CD14-positive monocyte (primary cell): ENCODE measurements at regions not wholly inside any gene's neighbourhood (a gene's known extent, or its start where the extent isn't known, plus 50 kb on each side); places are given as distances from the start of the nearest gene placed in this dataset.
"Not testable (repeated sequence)": the region's sequence is repeated elsewhere in the genome, so short reads cannot be mapped to it uniquely, and the experiment has no call there.

Source experiments
- DNase-seq, 3 donors: peaks; one replicate each; pipeline ENCODE4 v3.0.0-alpha.2; 2011 to 2022
- H2AFZ ChIP-seq: 2 replicates; pipeline ENCODE4 v1.6.0; 2012; ENCODE audit warnings: mild to moderate bottlenecking, low read depth, low read length, inconsistent platforms; ENCODE audit not compliant: insufficient read depth, poor library complexity, severe bottlenecking
- H3K27ac ChIP-seq, 2 donors: 1 replicate in 1 of 2; 2 replicates in 1 of 2; pipeline ENCODE4 v1.5.1; 2012 to 2013; ENCODE audit warnings: low read length in 2 of 2, control low read depth in 1 of 2, inconsistent platforms in 1 of 2, low read depth in 1 of 2, mild to moderate bottlenecking in 1 of 2
- H3K27me3 ChIP-seq, 2 donors: one replicate each; pipeline versions ENCODE4 v1.6.0 to v1.6.1; 2011 to 2013; ENCODE audit warnings: low read length in 2 of 2; ENCODE audit not compliant: control insufficient read depth in 2 of 2, insufficient read depth in 2 of 2
- H3K36me3 ChIP-seq, 2 donors: replicated peaks in 1 of 2; 1 replicate in 1 of 2; 2 replicates in 1 of 2; pipeline versions ENCODE4 v1.5.1 to v1.6.1; 2012 to 2013; ENCODE audit warnings: low read length in 2 of 2, control low read depth in 1 of 2, inconsistent platforms in 1 of 2, mild to moderate bottlenecking in 1 of 2; ENCODE audit not compliant: insufficient read depth in 2 of 2, control insufficient read depth in 1 of 2
- H3K4me1 ChIP-seq, 2 donors: 1 replicate in 1 of 2; 2 replicates in 1 of 2; pipeline versions ENCODE4 v1.5.1 to v1.6.1; 2012 to 2013; ENCODE audit warnings: low read length in 2 of 2, control low read depth in 1 of 2, inconsistent platforms in 1 of 2, mild to moderate bottlenecking in 1 of 2, moderate library complexity in 1 of 2; ENCODE audit not compliant: insufficient read depth in 2 of 2, control insufficient read depth in 1 of 2
- H3K4me2 ChIP-seq: replicated peaks from 2 replicates; pipeline ENCODE3; 2012; ENCODE audit warnings: low read length, moderate library complexity, mild to moderate bottlenecking; ENCODE audit not compliant: poor library complexity, severe bottlenecking; ENCODE audit errors: extremely low read depth
- H3K4me3 ChIP-seq, 3 experiments: fragments of 200-600 bp in 1 of 3; sonication (generic) in 1 of 3; replicated peaks in 1 of 3; 1 replicate in 2 of 3; 2 replicates in 1 of 3; pipeline ENCODE4 v1.5.1; 2011 to 2013; ENCODE audit warnings: low read length in 3 of 3, mild to moderate bottlenecking in 3 of 3, control low read depth in 2 of 3, low read depth in 2 of 3, inconsistent platforms in 1 of 3, moderate library complexity in 1 of 3
- H3K79me2 ChIP-seq: 2 replicates; pipeline ENCODE4 v1.6.0; 2012; ENCODE audit warnings: mild to moderate bottlenecking, control low read depth, inconsistent platforms, low read length, moderate library complexity; ENCODE audit not compliant: insufficient read depth
- H3K9ac ChIP-seq: 2 replicates; pipeline ENCODE4 v1.6.0; 2017; ENCODE audit warnings: low read length, mild to moderate bottlenecking; ENCODE audit not compliant: insufficient read depth, poor library complexity, severe bottlenecking
- H3K9me3 ChIP-seq, 2 donors: replicated peaks in 1 of 2; 1 replicate in 1 of 2; 2 replicates in 1 of 2; pipeline versions ENCODE4 v1.5.1 to v1.6.1; 2012 to 2013; ENCODE audit warnings: low read length in 2 of 2, control low read depth in 1 of 2; ENCODE audit not compliant: control insufficient read depth in 1 of 2, insufficient read depth in 1 of 2
- H4K20me1 ChIP-seq: 2 replicates; pipeline ENCODE4 v1.6.0; 2012; ENCODE audit warnings: mild to moderate bottlenecking, low read length, control low read depth, moderate library complexity; ENCODE audit not compliant: insufficient read depth
- H3K27ac Mint-ChIP-seq, 7 donors: one replicate each; pipeline ENCODE4 v1.8.0; 2020; ENCODE audit warnings: mild to moderate bottlenecking in 7 of 7, mixed read lengths in 7 of 7, moderate library complexity in 6 of 7, inconsistent platforms in 2 of 7
- H3K27me3 Mint-ChIP-seq, 3 donors: one replicate each; pipeline ENCODE4 v1.8.0; 2021 to 2022; ENCODE audit warnings: low read depth in 3 of 3, mild to moderate bottlenecking in 3 of 3, mixed read lengths in 3 of 3, moderate library complexity in 3 of 3, inconsistent platforms in 1 of 3
- H3K36me3 Mint-ChIP-seq, 2 donors: one replicate each; pipeline ENCODE4 v1.8.0; 2020; ENCODE audit warnings: mixed read lengths in 2 of 2, inconsistent platforms in 1 of 2, mild to moderate bottlenecking in 1 of 2
- H3K4me1 Mint-ChIP-seq: one replicate; pipeline ENCODE4 v1.8.0; 2020; ENCODE audit warnings: mild to moderate bottlenecking, mixed read lengths
- H3K4me3 Mint-ChIP-seq, 2 donors: one replicate each; pipeline ENCODE4 v1.8.0; 2020; ENCODE audit warnings: mild to moderate bottlenecking in 2 of 2, mixed read lengths in 2 of 2, moderate library complexity in 1 of 2
- H3K9me3 Mint-ChIP-seq, 7 donors: one replicate each; pipeline ENCODE4 v1.8.0; 2020 to 2022; ENCODE audit warnings: mixed read lengths in 7 of 7, mild to moderate bottlenecking in 6 of 7, moderate library complexity in 6 of 7, inconsistent platforms in 2 of 7
- WGBS: methylation state at CpG from one replicate; pipeline ENCODE4 v1.1.5; 2013; ENCODE audit warnings: missing lambda C conversion rate; ENCODE audit not compliant: insufficient coverage; 5-methylcytosine and 5-hydroxymethylcytosine counted together
- intact Hi-C, 2 donors: fragments of 100-400 bp; cut with micrococcal nuclease; formaldehyde crosslinking; loops; one replicate each; pipeline versions ENCODE4 v1.15.0 to v1.15.1; 2023
- TF ChIP-seq, protein P1 (sequence below): fragments of 200-600 bp; IDR thresholded peaks from one replicate; pipeline ENCODE4 v1.8.0; 2022; ENCODE audit warnings: antibody characterized with exemption, mild to moderate bottlenecking

- no peak overlapping the region for H3K4me3 ChIP-seq
- Mint-ChIP-seq H3K4me3 (no peak overlapping the region), H3K27ac (peak overlapping the region in 5 of 7 donors; percentile 80 to 87 (median 85)), H3K27me3 (peaks cover 0 to 4% (median 0%) of the 10 kb centered on the region in 3 donors), H3K9me3 (peaks cover 4 to 13% (median 7%) of the 10 kb centered on the region in 7 donors), H3K4me1 (peaks cover 16% of the 10 kb centered on the region), H3K36me3 (peaks cover 0 to 3% of the 10 kb centered on the region in 2 donors)
- H3K27ac ChIP-seq, result peak overlapping the region in 1 of 2 donors; percentile 71
- peaks cover 14 to 17% of the 10 kb centered on the region in 2 donors for H3K4me1 ChIP-seq
- no peak for DNase-seq
- H3K9me3 ChIP-seq, result peaks cover 3 to 4% of the 10 kb centered on the region in 2 donors
- TF ChIP-seq, protein P1, sequence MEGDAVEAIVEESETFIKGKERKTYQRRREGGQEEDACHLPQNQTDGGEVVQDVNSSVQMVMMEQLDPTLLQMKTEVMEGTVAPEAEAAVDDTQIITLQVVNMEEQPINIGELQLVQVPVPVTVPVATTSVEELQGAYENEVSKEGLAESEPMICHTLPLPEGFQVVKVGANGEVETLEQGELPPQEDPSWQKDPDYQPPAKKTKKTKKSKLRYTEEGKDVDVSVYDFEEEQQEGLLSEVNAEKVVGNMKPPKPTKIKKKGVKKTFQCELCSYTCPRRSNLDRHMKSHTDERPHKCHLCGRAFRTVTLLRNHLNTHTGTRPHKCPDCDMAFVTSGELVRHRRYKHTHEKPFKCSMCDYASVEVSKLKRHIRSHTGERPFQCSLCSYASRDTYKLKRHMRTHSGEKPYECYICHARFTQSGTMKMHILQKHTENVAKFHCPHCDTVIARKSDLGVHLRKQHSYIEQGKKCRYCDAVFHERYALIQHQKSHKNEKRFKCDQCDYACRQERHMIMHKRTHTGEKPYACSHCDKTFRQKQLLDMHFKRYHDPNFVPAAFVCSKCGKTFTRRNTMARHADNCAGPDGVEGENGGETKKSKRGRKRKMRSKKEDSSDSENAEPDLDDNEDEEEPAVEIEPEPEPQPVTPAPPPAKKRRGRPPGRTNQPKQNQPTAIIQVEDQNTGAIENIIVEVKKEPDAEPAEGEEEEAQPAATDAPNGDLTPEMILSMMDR, result no peak
- H3K9ac ChIP-seq, result no peak overlapping the region
- WGBS, result 87% methylated on average over 6 of the region's 8 CpGs
- no peaks in the 10 kb centered on the region for H3K36me3 ChIP-seq
- no peaks in the 10 kb centered on the region for H4K20me1 ChIP-seq
- intact Hi-C loops, result no loop called here
- no peaks in the 10 kb centered on the region for H3K27me3 ChIP-seq
- H3K79me2 ChIP-seq, result no peaks in the 10 kb centered on the region
- H2AFZ ChIP-seq, result no peak overlapping the region
- H3K4me2 ChIP-seq, result no peak overlapping the region
Measured at GRCh38 chr12:41652981-41653380, 464.9 kb downstream of the PDZRN4 start.

DNA sequence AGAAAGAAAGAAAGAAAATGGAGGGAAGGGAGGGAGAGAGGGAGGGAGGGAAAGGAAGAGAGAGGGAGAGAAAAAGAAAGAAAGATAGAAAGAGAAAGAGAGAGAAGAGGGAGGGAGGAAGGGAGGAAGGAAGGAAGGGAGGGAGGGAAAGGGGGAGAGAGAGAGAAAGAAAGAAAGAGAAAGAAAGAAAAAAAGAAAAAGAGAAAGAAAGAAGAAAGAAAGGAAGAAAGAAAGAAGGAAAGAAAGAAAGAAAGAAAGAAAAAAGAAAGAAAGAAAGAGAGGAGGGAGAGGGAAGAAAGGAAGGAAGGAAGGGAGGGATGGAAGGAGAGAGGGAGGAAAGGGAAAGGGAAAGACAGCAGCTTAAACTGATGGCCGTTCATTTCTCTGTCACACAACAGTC is 457.5 kb downstream of the PDZRN4 start:
- no peaks in the 10 kb centered on the region for H3K27me3 Mint-ChIP-seq
- no peaks in the 10 kb centered on the region for H3K4me1 ChIP-seq

DNA sequence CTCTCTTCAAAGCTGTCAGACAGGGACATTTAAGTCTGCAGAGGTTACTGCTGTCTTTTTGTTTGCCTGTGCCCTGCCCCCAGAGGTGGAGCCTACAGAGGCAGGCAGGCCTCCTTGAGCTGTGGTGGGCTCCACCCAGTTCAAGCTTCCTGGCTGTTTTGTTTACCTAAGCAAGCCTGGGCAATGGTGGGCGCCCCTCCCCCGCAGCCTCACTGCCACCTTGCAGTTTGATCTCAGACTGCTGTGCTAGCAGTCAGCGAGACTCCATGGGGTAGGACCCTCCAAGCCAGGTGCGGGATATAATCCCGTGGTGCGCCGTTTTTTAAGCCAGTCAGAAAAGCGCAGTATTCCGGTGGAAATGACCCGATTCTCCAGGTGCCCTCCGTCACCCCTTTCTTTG is 454.7 kb downstream of the PDZRN4 start:
- H2AFZ ChIP-seq, H3K4me1 ChIP-seq, intact Hi-C loops, H3K36me3 ChIP-seq, H3K4me3 Mint-ChIP-seq, H3K27ac Mint-ChIP-seq, DNase-seq, H3K4me3 ChIP-seq, H3K27me3 Mint-ChIP-seq, H3K9me3 ChIP-seq, H3K79me2 ChIP-seq, H4K20me1 ChIP-seq, H3K27ac ChIP-seq, H3K27me3 ChIP-seq, H3K4me1 Mint-ChIP-seq, H3K9ac ChIP-seq, H3K4me2 ChIP-seq, H3K36me3 Mint-ChIP-seq: not testable (repeated sequence)
- peaks cover 2 to 11% (median 5%) of the 10 kb centered on the region in 7 donors for H3K9me3 Mint-ChIP-seq
- WGBS, result 96% methylated on average over 9 of the region's 11 CpGs

More for the DNA sequence above, 457.5 kb downstream of the PDZRN4 start:
- H3K36me3 Mint-ChIP-seq, result no peaks in the 10 kb centered on the region
- TF ChIP-seq, protein P1, result no peak
- Histone ChIP-seq H4K20me1 (no peaks in the 10 kb centered on the region), H3K4me3 (no peak overlapping the region), H3K9me3 (peaks cover 0 to 5% of the 10 kb centered on the region in 2 donors), H3K36me3 (no peaks in the 10 kb centered on the region), H3K27me3 (no peaks in the 10 kb centered on the region), H3K79me2 (no peaks in the 10 kb centered on the region), H2AFZ (no peak overlapping the region), H3K4me2 (no peak overlapping the region), H3K9ac (no peak overlapping the region), H3K27ac (no peak overlapping the region)
- no peak overlapping the region for H3K27ac Mint-ChIP-seq
- intact Hi-C loops, result no loop called here
- no CpG with 5 or more reads among the region's 1 CpG for WGBS
- DNase-seq, result no peak
- peaks cover 2 to 9% (median 5%) of the 10 kb centered on the region in 7 donors for H3K9me3 Mint-ChIP-seq
- H3K4me3 Mint-ChIP-seq, result no peak overlapping the region
- no peaks in the 10 kb centered on the region for H3K4me1 Mint-ChIP-seq
